Hematopoietic multipotent progenitor cell treated with erythropoietin and hydrocortisone succinate and interleukin-3 and kit ligand, for 4 days (in vitro differentiated cells): ENCODE measurements at regions not wholly inside any gene's neighbourhood (a gene's known extent, or its start where the extent isn't known, plus 50 kb on each side); places are given as distances from the start of the nearest gene placed in this dataset.
A peak's percentile ranks its signal among the peaks of the same experiment; 100 is the strongest.

ENCODE experiments used
- DNase-seq: peaks from one replicate; pipeline ENCODE4 v3.0.0-alpha.2; 2015

- no peak for DNase-seq
Measured at GRCh38 chr2:196279541-196279940, 108.2 kb upstream of the STK17B start.

GRCh38 chr2:196284144-196284844, 112.9 kb upstream of the STK17B start:
- DNase-seq, result no peak

- no peak for DNase-seq
Measured at GRCh38 chr2:196284866-196285557, 113.6 kb upstream of the STK17B start.

- DNase-seq, result no peak
Measured at GRCh38 chr2:196286821-196287220, 115.4 kb upstream of the STK17B start.

- no peak for DNase-seq
Measured at GRCh38 chr2:196287523-196287922, 116.1 kb upstream of the STK17B start.

GRCh38 chr2:196288006-196288538, 116.7 kb upstream of the STK17B start:
- no peak for DNase-seq

- no peak for DNase-seq
Measured at GRCh38 chr2:196289000-196289399, 117.6 kb upstream of the STK17B start.

- DNase-seq, result no peak
Measured at GRCh38 chr2:196290136-196290535, 118.8 kb upstream of the STK17B start.

GRCh38 chr2:196290569-196290968, 119.2 kb upstream of the STK17B start:
- DNase-seq, result no peak

- peak; percentile 56 for DNase-seq
Measured at GRCh38 chr2:196291426-196291825, 120.0 kb upstream of the STK17B start.

GRCh38 chr2:196291873-196292800, 120.8 kb upstream of the STK17B start:
- DNase-seq, result no peak

- DNase-seq, result peak; percentile 55
Measured at GRCh38 chr2:196293751-196294515, 122.6 kb upstream of the STK17B start.

- no peak for DNase-seq
Measured at GRCh38 chr2:196294516-196294909, 123.1 kb upstream of the STK17B start.

GRCh38 chr2:196295005-196295404, 123.6 kb upstream of the STK17B start:
- DNase-seq, result no peak

GRCh38 chr2:196298106-196298723, 126.8 kb upstream of the STK17B start:
- peak; percentile 68 for DNase-seq

- DNase-seq, result no peak
Measured at GRCh38 chr2:196307775-196308305, 136.5 kb upstream of the STK17B start.

- DNase-seq, result no peak
Measured at GRCh38 chr2:196309691-196310090, 138.3 kb upstream of the STK17B start.

- DNase-seq, result no peak
Measured at GRCh38 chr2:196314157-196314556, 142.8 kb upstream of the STK17B start.

- DNase-seq, result no peak
Measured at GRCh38 chr2:196314780-196315179, 143.4 kb upstream of the STK17B start.

GRCh38 chr2:196315388-196316049, 144.1 kb upstream of the STK17B start:
- no peak for DNase-seq

GRCh38 chr2:196316050-196316430, 144.7 kb upstream of the STK17B start:
- no peak for DNase-seq
